GM12878 (cell line): ENCODE measurements at regions not wholly inside any gene's neighbourhood (a gene's known extent, or its start where the extent isn't known, plus 50 kb on each side); places are given as distances from the start of the nearest gene placed in this dataset.

Source experiments
- CEBPB ChIP-seq, 2 experiments: fragments of 150-350 bp in 1 of 2; IDR thresholded peaks; 2 replicates each; pipeline ENCODE4 v1.6.1; 2012 to 2014; ENCODE audit warnings: low read depth in 2 of 2, low read length in 2 of 2, borderline replicate concordance in 1 of 2, inconsistent platforms in 1 of 2
- CTCF ChIP-seq, 3 experiments: IDR thresholded peaks in 2 of 3; conservative IDR thresholded peaks in 1 of 3; 2 replicates each; pipeline ENCODE4 v1.5.1; 2011; ENCODE audit warnings: low read depth in 3 of 3, low read length in 3 of 3, mild to moderate bottlenecking in 3 of 3, control low read depth in 2 of 3, moderate library complexity in 2 of 3, inconsistent platforms in 1 of 3, mixed read lengths in 1 of 3; ENCODE audit not compliant: control insufficient read depth in 2 of 3, insufficient read depth in 1 of 3; ENCODE audit errors: extremely low read depth in 1 of 3
- EP300 ChIP-seq, 2 experiments: fragments of 150-350 bp in 1 of 2; IDR thresholded peaks; 2 replicates each; pipeline ENCODE4 v1.6.1; 2011 to 2012; ENCODE audit warnings: low read depth in 2 of 2, low read length in 2 of 2, borderline replicate concordance in 1 of 2, improper control_type of control experiment in 1 of 2, inconsistent platforms in 1 of 2; ENCODE audit not compliant: control insufficient read depth in 1 of 2
- EZH2 ChIP-seq: IDR thresholded peaks from 2 replicates; pipeline ENCODE4 v1.6.1; 2012; ENCODE audit warnings: low read depth, mild to moderate bottlenecking, control low read depth, inconsistent platforms, low read length, borderline replicate concordance; ENCODE audit not compliant: control insufficient read depth
- JUNB ChIP-seq: IDR thresholded peaks from 2 replicates; pipeline ENCODE4 v1.6.1; 2016; ENCODE audit warnings: antibody characterized with exemption, mild to moderate bottlenecking
- NFYA ChIP-seq: IDR thresholded peaks from 2 replicates; pipeline ENCODE4 v1.6.1; 2011; ENCODE audit warnings: low read depth, mild to moderate bottlenecking, low read length, improper control_type of control experiment, borderline replicate concordance
- NKRF ChIP-seq: fragments of 450-650 bp; conservative IDR thresholded peaks from 2 replicates; pipeline ENCODE4 v1.6.1; 2017; ENCODE audit warnings: mild to moderate bottlenecking, moderate library complexity
- POLR2A ChIP-seq: IDR thresholded peaks from 2 replicates; pipeline ENCODE4 v1.6.1; 2011; ENCODE audit warnings: low read depth, mild to moderate bottlenecking, low read length
- POLR2AphosphoS2 ChIP-seq: IDR thresholded peaks from 2 replicates; pipeline ENCODE4 v1.6.1; 2011; ENCODE audit warnings: low read depth, mild to moderate bottlenecking, low read length, improper control_type of control experiment, moderate library complexity
- SREBF2 ChIP-seq: IDR thresholded peaks from 2 replicates; pipeline ENCODE4 v1.6.1; 2012; ENCODE audit warnings: mild to moderate bottlenecking, low read length
- TARDBP ChIP-seq: IDR thresholded peaks from 2 replicates; pipeline ENCODE4 v1.6.1; 2016; ENCODE audit warnings: borderline replicate concordance
- ZBTB4 ChIP-seq: fragments of 450-650 bp; formaldehyde crosslinking; IDR thresholded peaks from 2 replicates; pipeline ENCODE4 v1.4.0; 2022; ENCODE audit warnings: mild to moderate bottlenecking, moderate library complexity
- ZNF384 ChIP-seq: IDR thresholded peaks from 2 replicates; pipeline ENCODE4 v1.6.1; 2012; ENCODE audit warnings: low read depth, mild to moderate bottlenecking, low read length, improper control_type of control experiment, borderline replicate concordance

GRCh38 chr7:137120690-137121089, 222.8 kb downstream of the PTN start:
- TF ChIP-seq POLR2A = no peak
- peak in 1 of 2 experiments; percentile 56; a peak in 1 of 4 replicates for TF ChIP-seq EP300 (IDR thresholded peaks at IDR 0.05; ENCODE audit: borderline replicate concordance in 1 of 2, control insufficient read depth in 1 of 2, low read depth in 2 of 2, low read length in 2 of 2)
- no peak for TF ChIP-seq CTCF (IDR thresholded peaks at IDR 0.05 in 2 of 3, conservative IDR thresholded peaks at IDR 0.05 in 1 of 3; ENCODE audit: control insufficient read depth in 2 of 3, extremely low read depth in 1 of 3, insufficient read depth in 1 of 3, low read depth in 3 of 3, low read length in 3 of 3)
- TF ChIP-seq NKRF = no peak
- TF ChIP-seq ZBTB4 = no peak
- no peak for TF ChIP-seq SREBF2
- no peak for TF ChIP-seq ZNF384
- TF ChIP-seq NFYA = no peak
- no peak for TF ChIP-seq POLR2AphosphoS2
- peak; percentile 98 for TF ChIP-seq JUNB
- no peak for TF ChIP-seq TARDBP
- no peak for TF ChIP-seq EZH2
- TF ChIP-seq CEBPB (IDR thresholded peaks at IDR 0.05; ENCODE audit: borderline replicate concordance in 1 of 2, low read depth in 2 of 2, low read length in 2 of 2) = no peak
